HG03571 (cell line): ENCODE measurements at regions not wholly inside any gene's neighbourhood (a gene's known extent, or its start where the extent isn't known, plus 50 kb on each side); places are given as distances from the start of the nearest gene placed in this dataset.
"Not testable (repeated sequence)": the region's sequence is repeated elsewhere in the genome, so short reads cannot be mapped to it uniquely, and the experiment has no call there.

ENCODE experiments used
- ATAC-seq: cut with Tn5 transposase; IDR thresholded peaks from one replicate; pipeline ENCODE4 v1.9.1; 2021; ENCODE audit not compliant: unreplicated experiment

DNA sequence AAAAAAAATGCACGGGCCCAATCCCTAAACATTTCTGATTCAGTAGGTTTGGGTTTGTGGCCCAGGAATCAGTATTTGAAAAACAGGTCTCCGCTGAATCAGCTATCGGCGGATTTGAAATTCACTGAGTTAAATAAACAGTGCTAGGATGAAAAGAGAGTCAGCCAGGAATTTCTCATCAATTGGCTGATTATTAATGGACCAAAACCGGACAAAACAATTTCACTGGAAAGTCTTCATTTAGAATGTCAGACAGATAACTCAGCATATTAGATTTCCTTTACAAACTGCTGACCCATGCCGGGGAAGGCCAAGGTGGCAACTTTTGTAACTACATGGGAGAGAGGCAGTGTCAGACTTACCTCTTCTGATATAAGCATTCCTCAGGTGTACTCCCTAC, 99.4 kb upstream of the LSM6 start:
- no peak for ATAC-seq

DNA sequence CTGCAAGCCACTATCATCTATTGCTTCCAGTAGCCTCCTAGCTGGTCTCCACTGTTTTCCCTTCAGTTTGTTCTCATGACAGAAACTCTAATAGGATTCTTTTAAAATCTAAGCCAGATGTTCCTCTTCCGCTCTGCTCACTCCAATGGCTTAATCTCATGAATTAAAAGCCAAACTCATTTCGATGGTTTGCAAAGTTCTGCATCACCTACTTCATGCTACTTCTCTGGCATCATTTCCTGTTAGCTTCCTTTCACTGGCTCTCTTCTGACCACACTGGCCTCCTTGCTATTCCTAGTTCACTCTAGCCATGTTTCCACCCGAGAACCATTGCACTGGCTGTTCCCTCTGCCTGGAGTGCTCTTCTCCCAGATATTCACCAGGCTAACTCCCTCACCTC, 102.0 kb upstream of the LSM6 start:
- ATAC-seq: no peak

DNA sequence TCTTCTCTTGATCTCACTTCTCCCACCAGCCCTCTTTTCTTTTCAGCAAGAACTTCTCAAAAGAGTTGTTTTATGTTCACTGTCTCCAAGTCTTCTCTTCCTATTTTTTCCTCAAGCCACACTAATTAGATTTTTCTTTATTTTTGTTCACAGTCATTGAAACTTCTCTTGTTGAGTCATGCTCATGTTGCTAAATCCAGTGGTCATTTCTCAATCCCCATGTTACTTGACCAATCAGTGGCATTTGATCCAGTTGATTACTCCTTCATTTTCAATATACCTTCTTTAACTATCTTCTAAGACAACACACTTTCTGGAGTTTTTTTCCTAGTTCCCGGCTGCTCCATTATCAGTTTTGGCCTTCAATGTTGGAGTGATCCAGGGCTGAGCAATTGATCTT, 103.1 kb upstream of the LSM6 start:
- no peak for ATAC-seq

DNA sequence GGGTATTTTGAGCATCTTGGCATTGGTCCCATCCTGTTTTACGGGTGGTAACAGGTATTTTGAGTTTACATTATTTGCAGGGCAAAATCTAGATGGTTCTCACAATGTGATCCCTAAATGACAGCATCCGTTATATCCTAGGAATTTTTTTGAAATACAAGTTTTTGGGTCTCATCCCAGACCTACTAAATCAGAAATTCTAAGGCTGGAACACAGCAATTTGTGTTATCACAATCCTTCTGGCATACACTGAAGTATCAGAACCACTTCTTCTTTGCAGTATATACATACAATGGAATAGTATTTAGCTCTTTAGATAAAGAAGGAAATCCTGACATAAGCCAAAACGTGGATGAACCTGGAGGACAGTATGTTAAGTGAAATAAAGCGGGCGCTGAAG, 104.1 kb upstream of the LSM6 start:
- no peak for ATAC-seq

DNA sequence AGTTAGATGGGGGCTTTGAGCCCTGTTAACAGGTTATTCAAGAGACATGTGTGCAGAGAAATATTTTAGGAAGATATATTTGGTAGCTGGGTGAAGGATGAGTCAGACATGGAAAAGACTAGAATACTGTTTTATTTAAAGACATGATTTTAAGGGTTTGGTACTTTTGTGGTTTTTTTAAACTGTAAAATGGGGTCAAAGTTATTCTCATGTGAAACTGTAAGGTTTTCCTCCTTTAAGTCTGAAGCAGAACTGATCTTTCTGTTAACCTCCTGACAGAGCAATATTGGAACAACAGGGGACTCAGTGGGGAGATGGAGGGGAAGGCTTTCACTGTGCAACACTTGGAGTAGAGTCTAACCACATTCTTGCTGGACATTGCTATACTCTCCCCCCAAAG, 112.4 kb upstream of the LSM6 start:
- ATAC-seq: no peak

DNA sequence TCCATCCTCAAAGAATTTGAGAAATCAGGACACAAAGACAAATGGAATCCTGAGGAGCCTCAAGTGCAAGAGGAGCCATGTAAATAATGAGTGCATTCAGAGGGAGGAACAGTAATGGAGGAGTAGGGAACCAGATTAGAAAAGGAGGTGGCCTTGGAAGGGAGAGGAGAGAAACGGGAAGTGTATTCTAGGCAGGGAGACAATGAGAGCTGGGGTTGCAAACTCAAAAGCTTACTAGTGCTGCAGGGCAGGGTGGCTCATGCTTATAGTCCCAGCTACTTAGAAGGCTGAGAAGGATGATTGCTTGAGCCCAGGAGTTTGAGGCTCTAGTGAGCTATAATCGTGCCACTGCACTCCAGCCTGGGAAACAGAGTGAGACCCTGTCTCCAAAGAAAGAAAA, 113.2 kb upstream of the LSM6 start:
- no peak for ATAC-seq

DNA sequence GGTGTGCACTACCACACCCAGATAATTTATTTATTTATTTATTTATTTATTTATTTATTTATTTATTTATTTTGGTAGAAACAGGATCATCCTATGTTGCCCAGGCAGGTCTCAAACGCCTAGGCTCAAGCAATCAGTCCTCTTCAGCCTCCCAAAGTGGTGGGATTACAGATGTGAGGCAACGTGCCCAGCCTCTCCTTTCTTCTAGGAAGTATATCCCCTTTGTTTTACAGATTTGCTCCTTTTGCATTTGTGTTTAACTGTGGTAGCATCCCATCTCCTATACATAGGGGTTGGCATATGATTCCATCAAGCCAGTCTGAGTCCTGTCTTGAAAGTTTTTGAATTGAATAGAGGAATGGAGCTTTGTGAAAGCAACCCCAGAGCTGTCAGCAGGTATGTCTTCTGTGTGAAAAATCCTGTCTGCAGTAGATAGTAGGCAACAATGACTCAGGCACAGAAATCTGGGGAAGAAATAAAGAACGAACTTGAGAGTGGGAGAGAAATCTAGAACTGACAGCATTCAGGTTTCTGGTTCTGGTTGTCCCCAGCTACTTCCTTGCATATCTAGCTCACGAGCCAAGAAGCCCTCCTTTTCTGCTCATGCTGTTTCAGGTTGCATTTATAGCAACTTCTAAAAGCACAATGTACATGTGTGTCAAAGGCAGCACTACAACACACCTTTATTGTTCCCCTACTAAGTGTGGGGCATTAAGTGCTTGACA, 113.7 kb upstream of the LSM6 start:
- no peak for ATAC-seq

DNA sequence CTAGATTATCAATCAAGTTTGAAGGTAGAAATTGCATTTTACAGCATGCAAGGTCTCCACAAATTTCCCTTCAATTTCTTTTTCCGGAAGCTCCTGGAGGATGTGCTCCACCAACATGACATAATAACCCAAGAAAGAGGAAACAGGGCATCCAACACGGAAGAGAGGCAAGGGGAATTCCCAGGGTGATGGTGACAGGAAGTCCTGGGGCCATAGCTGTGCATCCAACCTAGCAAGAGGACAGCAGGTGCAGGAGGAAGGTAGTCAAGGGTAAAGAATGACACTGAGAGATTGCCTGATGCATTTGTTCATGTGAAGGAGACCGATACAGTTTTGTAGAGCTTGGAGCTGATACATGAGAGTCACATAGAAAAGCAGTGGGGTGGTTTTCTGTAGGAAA, 115.7 kb upstream of the LSM6 start:
- ATAC-seq: peak; percentile 85

DNA sequence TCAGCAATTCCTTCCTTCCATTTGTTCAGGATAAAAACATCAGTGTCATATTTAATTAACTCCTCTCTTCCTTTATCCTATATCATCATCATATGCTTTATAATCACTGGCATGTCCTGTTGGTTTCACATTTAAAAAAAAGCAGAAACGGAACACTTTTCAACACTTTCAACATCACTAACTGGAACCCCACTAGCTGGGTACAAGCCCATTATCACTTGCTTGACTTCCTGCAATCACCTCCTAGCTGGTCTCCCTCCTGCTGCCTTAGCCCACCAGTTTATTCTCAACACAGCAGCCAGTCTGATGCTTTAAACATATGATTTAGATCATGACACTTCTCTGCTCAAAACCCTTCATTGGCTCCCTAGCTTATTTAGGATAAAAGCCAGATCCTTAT, 116.4 kb upstream of the LSM6 start:
- ATAC-seq: peak; percentile 37

DNA sequence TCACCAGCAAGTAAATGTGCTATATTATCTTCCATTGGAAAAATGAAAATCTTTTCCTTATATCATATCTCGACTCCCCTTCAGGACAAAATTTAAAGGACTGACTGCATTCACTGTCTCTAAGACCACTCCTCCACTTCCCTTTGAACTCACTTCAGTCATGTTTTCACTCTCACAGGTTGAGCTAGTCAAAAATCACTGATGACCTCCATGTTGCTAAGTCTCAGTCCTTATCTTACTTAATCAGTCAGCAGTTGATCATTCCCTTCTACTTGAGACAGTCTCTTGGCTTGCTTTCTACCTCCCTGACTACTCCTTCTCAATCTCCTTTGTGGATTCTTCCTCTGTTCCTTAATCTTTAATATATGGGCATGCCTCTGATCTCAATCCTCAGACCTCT, 117.0 kb upstream of the LSM6 start:
- no peak for ATAC-seq

DNA sequence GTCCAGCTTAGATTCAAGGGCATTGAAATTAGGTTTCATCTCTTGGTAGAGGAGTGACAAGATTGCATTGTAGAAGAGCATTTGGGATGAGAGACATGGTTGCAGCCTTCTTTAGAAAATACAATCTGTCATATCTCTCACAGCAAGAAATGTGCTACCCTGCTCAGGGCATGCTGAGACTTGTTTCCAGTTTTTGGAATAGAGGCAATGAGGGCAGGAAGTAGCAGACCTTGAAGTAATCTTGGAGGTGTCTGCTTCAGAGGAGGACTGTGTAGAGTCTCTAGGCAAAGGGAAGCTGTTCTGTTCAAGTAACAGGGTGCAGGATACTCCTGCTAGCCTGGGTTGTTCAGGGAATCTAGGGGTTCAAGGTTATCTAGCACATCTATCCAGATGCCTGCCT, 116.1 kb upstream of the ZNF827 start:
- ATAC-seq: no peak

DNA sequence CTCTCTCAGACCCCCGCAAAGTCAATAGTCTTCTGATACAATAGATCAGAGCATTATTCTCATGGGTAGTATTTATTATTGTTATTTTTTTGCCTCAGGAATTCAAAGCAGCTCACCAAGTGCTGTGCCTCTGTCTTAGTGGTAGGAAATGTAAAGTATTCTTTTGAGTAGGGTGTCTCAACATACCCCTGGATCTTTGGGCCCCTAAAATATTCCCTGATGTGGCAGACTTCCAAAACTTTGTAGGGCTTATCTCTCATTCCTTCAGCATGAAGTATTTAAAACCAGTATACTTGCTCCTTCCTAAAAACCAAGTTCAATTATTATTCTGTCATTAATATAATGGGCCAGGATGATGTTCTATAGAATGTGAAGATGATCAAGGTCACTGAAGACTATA, 115.3 kb upstream of the ZNF827 start:
- no peak for ATAC-seq

DNA sequence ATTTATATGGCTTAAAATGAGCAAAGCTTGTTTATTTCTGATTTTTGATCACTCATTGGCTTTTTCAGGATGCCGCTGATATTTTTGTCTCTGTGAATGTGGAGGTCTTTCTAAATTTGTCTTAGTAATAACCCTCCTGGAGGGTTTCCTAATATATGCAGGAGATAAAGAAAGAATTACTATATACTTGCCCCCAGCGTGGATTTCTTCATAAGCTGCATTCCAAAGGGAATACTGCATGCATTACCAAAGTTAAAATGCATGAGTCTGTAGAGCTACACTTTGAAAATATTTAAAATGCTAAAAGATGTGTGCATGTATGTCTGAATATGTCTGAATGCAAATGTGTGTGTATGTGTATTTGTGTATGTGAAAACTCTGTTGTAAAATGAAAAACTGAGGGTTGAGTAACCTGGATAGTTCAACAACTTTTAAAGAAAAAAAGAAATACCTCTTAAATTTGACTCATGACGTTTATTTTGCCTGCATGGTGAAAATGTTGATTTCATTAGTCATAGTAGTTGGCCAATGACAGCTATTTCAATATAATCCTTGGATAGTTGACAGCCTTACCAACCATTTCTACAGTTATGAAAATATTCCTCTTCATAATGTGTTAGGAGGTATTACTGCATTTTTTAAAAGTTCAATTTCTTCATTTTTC, 113.2 kb upstream of the ZNF827 start:
- no peak for ATAC-seq

DNA sequence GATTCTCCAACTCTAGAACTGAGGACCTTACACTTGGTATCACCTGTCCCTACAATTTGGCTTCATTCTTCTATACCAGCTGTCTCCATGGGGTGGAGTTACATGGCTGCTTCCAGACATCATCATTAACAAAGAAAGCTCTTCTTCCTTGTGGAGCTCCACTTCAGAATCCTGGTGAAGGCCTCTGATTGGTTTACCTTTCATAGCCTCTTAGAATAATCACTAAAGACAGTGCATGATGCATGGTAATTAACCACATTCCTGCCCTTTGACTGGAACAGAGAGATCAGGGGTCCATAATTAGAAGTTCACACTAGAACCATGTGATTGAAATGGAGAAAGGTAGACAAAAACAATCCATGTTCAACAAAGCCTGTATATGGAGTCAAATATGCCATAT, 112.6 kb upstream of the ZNF827 start:
- ATAC-seq: no peak

DNA sequence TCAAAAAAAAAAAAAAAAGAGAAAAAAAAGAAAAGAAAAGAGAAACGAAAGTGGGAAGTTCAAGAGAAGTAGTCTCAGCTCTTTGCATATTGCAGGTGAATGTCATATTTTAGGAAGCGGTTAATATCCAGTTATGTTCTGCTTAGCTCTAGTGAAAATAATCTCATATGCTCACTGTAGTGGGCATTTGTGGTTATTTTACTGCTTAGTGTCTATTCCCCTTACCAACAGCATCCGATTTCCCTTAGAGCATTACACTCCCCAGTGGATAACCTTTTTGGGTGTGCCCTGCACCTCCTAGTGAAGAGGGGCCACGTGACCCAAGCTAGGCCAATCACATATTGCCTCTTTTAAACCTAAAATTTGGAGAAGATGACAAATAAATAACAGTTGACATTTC, 111.2 kb upstream of the ZNF827 start:
- ATAC-seq: peak; percentile 93

DNA sequence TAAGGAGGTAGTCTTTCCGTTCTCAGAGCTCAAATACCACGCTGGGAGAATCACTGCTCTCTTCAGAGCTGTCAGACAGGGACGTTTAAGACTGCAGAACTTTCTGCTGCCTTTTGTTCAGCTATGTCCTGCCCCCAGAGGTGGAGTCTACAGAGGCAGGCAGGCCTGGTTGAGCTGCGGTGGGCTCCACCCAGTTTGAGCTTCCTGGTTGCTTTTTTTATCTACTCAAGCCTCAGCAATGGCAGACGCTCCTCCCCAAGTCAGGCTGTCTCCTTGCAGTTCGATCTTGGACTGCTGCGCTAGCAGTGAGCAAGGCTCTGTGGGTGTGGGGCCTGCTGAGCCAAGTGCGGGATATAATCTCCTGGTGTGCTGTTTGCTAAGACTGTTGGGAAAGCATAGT, 109.1 kb upstream of the ZNF827 start:
- not testable (repeated sequence) for ATAC-seq

DNA sequence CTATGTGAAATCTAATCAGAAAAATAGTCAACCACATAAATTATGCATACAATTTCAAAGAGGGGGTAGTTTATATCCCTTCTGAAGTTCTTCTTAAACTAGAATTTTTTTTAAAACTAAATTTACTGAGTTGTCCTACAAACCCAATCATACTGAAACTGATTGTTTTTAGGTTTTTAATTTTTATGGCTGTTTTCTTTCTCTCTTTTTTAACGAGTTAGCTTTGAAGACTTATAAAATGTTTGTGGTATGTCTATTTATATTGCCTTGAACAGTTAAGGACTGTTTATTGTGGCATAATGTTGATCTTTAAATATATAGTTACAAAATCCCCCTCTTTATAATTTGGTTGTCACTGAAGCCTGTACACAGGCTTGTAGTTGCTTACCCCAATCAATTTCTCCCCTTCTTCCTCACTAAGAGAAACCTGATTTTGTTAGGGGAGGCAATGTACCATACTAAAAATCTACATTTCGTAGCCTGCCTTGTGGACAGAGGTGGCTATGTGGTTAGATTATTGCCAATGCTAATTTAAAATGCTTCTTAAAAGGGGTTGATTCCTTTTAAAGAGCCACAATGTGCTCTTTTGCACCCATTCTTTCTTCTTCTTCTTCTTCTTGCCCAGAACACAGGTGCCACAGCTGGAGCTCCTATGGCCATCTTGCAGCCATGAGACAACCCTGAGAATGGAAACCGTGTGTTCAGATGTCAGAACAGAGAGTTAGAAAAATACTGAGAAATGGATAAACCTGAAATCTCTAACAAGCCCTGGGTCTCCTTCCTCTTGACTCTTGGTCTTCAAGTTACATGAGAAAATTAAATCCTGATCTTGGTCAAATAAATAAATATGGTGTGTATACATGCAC, 102.7 kb upstream of the ZNF827 start:
- ATAC-seq: no peak

DNA sequence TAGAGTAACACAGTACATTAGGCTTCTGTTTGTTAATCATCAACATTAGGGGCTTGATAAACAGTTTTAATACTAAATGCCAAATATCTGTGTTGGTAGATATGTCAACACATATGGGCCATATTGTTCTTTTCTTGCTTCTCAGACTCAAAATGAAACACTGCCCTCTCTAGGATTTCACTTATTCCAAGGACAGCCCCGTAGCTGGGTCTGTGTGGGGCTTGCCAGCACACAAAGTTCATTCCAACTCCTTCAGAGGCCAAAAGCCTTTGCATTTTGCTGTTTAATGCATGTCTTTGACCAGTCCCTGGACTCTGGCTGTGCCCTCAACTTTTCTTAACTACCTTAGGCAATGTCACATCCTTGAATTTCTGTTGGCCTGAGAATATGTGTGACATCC, 102.0 kb upstream of the ZNF827 start:
- ATAC-seq: no peak

DNA sequence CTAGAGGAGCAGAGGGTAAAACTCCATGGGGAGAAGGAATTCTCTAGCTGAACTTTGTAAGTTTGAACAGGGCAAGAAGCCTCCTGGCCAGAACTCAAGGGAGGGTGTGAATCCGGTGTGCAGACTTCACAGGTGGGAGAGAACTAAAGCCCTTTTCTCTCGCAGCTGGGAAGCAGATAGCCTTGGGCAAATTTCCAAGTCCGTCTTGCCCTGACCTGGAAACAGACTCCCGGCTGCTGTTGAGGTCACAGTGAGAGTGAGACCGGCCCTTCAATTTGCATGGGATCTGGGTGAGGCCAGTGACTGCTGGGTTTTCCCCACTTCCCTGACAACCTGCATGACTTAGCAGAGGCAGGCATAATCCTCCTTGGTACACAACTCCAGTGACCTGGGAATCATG, 94.5 kb upstream of the ZNF827 start:
- no peak for ATAC-seq

DNA sequence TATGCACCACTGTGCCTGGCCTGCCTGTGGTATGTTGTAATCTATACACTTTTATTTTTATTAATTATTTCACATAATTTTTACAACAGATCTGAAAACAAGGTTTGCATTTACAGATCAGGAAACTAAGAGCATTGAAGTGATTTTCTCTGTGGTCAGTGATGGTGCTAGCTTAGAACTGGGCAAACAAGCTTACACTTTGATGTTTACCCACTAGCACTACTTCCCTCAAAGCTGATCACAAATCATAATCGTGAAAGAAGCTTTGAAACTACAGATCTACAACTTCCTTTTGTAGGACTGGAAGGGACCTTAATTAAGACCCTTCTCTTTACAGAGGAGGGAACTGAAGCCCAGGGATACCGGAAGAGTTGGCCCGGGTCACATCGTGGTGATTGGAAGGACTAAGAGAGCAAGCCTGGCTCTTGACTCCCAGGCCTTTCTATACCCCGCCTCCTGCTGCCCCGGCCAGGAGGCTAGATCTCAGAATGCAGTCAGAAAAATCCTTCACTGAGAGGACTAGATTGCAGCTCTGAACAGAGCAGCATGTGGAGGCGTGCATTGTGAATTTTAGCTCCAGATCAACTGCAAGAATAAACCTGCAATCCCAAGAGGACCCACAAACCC, 93.7 kb upstream of the ZNF827 start:
- peak; percentile 39 for ATAC-seq

DNA sequence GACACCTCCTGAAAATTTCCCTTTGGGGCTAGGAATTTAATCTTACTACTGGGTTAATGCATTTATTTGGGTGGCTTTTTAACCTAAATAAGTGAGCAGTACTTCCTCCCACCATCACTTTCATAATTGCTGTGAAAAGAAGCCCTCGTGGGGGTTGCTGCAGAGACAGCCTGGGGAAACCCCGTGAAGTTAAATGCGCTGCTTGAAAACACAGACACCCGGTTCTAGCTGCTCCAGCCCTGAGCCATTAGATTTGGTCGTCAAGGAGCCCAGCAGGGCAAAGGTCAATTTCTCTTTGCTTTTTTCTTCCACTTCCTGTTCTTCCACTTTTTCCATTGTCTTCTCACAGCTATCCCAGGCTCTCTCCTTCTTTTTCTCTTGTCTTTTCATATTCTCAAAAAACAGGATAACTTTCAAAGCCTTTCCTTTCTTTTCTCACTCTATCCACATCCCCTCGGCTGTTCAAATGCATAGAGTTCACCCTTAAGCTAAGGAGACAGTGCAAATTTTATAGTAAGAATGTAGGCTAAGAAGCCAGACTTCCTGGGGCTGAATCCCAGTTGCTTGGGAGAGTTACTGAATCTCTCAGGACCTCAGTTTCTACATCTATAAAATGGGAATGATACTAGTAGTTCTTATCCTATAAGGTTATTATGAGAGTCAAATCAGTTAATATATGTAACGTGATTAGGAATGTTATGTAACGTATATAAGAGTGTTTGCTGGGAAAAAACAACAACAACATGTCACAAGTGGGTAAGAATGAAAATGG, 91.5 kb upstream of the ZNF827 start:
- peak; percentile 81 for ATAC-seq
